ENCODE measurements at regions not wholly inside any gene's neighbourhood (a gene's known extent, or its start where the extent isn't known, plus 50 kb on each side); places are given as distances from the start of the nearest gene placed in this dataset.

DNA sequence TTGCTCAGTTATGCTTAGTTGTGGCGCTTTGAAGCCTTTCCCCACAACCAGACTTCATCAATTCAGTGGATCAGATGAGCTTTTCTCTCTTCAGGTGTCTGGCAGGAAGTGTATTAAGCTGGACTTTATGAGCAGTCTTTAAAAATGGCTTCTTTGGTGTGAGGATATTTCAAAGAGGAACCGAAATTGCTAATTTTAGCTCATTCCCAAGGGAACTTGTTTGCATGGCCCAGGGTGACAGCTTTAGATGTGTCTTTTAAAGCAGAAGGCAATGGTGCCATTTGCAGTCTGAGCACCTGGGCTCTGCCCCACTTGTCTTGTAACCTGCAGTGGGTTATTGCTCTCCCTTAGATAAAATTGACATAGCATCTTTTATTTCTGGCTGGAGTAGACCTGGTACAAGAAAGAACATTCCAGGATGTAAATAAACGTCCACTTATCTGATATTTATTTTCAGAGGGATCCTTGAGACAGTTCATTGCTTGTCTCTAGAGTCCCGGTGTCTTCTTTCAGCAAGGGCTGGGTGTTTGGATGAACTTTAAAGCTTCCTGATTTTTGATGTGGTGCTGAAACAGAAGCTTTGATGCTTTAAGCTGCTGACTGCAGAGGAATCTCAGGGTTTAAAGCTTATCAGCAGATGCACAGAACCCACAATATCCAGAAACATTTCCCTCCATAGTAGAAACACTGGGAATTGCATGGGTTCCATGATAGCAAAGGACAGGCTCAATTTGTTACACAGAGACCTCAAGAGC lies 241.7 kb downstream of the ADGRL2 start:
- DNase-seq (ENCODE audit: insufficient read length, low spot score) (no peak), FAIRE-seq (no peak)
- TF ChIP-seq POLR2A (IDR thresholded peaks at IDR 0.05; ENCODE audit: low read depth, low read length) = no peak

Data from H54 (cell line).